ENCODE measurements at regions not wholly inside any gene's neighbourhood (a gene's known extent, or its start where the extent isn't known, plus 50 kb on each side); places are given as distances from the start of the nearest gene placed in this dataset.

DNA sequence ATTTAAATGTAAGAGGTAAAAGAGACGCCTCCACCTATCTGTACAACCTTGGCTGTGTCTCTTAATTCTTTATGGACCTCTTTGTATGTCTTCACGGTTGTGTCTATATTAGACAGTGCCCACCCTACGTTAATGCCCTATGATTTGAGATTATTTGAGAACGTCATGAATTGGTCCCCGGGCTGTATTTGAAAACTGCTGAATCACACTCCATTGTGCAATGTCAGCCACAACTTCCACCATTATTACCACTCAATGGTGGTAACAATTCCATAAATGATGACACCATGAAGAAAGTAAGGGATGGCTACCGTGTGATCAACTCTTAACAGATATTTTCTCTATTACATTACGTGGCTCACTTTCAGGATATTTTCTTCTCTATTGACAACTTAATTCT lies 182.4 kb upstream of the RBFOX1 start:
- TF ChIP-seq POLR2A (IDR thresholded peaks at IDR 0.05), result no peak
- TF ChIP-seq, protein P1, sequence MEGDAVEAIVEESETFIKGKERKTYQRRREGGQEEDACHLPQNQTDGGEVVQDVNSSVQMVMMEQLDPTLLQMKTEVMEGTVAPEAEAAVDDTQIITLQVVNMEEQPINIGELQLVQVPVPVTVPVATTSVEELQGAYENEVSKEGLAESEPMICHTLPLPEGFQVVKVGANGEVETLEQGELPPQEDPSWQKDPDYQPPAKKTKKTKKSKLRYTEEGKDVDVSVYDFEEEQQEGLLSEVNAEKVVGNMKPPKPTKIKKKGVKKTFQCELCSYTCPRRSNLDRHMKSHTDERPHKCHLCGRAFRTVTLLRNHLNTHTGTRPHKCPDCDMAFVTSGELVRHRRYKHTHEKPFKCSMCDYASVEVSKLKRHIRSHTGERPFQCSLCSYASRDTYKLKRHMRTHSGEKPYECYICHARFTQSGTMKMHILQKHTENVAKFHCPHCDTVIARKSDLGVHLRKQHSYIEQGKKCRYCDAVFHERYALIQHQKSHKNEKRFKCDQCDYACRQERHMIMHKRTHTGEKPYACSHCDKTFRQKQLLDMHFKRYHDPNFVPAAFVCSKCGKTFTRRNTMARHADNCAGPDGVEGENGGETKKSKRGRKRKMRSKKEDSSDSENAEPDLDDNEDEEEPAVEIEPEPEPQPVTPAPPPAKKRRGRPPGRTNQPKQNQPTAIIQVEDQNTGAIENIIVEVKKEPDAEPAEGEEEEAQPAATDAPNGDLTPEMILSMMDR (IDR thresholded peaks at IDR 0.05), result no peak
